T47D (cell line): ENCODE measurements at regions not wholly inside any gene's neighbourhood (a gene's known extent, or its start where the extent isn't known, plus 50 kb on each side); places are given as distances from the start of the nearest gene placed in this dataset.
A peak's percentile ranks its signal among the peaks of the same experiment; 100 is the strongest.

Experiments
- DNase-seq, 2 experiments: peaks; one replicate each; pipeline versions ENCODE4 v3.0.0 to v3.0.0-alpha.2; 2011 to 2012; ENCODE audit warnings: low read depth in 1 of 2, low spot score in 1 of 2
- JUND ChIP-seq: IDR thresholded peaks from 2 replicates; pipeline ENCODE4 v1.6.1; 2012; ENCODE audit warnings: low read depth
- in situ Hi-C: cut with HindIII; loops from 2 replicates; pipeline ENCODE4 v1.10.0; 2016; ENCODE audit warnings: low sequenced_read_pairs, low pct_unique_long_range_greater_than_20kb

DNA sequence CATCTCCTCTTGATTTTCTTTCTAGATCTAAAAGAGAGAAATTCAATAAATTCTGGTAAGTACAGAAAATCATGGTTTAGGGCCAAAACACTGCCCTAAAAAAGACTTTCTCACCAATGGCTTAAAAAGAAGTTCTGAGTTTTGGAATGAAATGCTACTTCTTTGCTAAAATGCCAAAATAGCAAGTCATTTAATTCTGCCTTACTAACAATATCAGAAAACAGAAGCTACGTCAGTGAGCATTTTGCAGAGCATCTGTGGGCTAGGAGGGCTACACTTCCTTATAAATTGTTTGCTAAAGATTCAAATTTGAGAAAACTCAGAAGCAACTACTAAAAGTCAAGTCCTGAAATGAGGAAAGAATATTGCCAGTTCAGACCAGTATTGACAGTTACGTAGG, 560.8 kb upstream of the CELF2 start:
- DNase-seq: no peak
- in situ Hi-C loops: no loop called here
- no peak for TF ChIP-seq JUND

DNA sequence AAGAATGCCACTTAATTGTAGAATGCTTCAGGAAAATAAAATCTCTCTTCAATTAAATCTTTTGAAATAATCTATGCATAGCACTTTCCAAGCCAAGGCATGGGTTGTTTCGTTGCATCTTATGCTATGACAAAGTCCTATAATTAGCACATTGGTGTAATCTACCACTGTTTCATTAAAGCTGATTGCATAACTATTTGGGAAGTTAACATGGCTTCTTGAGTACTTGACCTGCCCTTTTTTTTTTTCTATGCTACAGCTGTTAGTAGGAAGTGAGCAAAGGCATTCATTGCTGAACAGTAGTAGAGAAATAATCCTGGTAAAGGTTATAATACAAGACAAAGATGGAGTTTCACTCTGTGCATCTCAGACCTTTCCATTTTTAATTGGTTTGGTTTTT, 557.2 kb upstream of the CELF2 start:
- in situ Hi-C loops: no loop called here
- no peak for TF ChIP-seq JUND
- DNase-seq: no peak

DNA sequence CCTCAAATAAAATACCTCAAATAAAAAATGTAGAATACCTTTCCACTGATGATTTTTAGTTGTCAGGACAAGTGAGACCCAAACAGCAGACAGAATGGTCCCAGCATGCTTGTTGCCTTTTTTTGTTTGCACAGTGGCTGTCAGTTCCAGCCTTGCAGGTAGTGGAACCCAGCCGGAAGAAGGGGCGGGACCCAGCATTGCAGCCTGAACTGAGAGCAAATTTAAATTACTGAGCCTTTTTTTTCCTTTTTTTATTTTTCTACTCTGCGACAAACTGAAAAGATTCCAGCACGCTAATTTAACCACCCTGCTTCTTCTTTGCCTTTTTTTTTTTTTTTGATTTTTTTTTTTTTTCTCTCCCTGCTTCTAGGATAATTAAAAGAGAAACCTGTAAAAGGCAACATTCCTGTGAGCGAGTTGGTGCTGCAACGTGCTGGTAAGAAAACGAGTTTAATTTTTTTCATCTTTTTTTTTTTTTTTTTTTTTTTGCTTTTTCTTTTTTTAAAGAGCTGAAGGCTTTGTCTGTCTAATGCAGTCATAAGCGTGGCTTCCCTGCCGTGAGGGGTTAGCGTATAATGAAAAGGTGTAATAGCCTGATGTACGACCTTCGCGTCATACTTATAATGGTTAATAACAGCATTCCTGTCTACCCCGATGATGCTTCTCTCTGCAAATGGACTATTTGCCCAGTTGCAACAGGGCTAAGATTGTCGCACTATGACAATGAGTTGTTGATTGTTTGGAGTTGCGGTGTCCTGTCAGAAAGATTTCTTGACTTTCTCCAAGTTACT, 555.3 kb upstream of the CELF2 start:
- no peak for TF ChIP-seq JUND

DNA sequence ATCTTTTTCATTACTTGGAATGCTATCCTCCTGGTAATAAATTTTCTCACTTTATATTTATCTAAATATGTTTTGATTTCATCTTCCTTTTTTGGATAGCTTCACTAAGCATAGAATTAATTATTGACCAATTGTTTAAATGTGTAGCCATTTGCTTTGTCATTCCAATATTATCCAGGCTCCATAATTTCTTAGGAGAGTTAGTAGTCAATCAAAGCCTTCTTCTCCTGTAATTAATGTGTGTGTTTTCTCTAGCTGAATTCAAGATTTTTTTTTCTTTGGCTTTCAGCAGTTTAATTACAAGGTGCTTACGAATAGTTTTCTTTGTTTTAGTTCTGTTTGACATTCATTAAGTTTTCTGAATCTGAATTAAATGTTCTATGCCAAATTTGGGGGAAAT, 545.9 kb upstream of the CELF2 start:
- no peak for TF ChIP-seq JUND
- no peak for DNase-seq
- in situ Hi-C loops: no loop called here

More for the DNA sequence above, 555.3 kb upstream of the CELF2 start:
- DNase-seq: peak in 1 of 2 experiments; percentile 3
- in situ Hi-C loops: no loop called here

DNA sequence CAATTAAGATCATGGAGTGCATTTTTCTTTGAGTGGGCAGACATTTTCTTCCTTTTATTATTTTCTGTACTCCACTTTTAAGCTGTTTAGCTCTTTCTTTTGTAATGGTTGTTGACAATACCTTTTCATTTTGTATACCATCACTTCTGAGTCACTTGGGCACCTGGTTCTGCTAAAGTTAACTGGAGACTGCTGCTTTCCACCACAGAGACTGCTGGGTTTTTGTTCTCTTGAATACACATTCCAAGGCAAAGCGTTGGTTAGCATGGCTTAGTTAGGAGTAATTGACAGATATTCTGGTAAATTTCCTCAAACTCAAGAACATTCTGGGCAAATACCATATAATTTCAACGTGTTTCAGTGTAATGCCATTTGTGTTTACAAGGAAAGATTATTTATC, 541.9 kb upstream of the CELF2 start:
- DNase-seq: no peak
- no peak for TF ChIP-seq JUND
- in situ Hi-C loops: no loop called here

DNA sequence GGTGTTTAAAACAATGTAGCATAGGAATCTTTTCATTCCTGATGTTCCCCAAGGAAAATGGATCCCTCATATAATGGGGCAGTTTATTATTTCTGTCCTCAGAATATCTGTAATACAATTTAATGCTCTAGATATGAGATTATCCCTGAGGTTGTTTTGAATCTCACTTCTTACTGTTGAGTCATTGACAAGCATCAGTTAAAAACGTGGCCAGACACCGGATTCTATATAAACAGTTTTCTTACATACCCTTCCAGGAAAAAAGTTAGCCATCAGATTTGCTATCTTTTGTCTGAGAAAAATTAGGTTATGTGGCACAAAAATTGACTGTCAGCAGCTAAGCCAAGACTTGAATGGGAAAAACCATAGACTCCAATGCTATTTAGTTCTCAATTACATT, 539.8 kb upstream of the CELF2 start:
- in situ Hi-C loops: no loop called here
- TF ChIP-seq JUND: no peak
- no peak for DNase-seq

DNA sequence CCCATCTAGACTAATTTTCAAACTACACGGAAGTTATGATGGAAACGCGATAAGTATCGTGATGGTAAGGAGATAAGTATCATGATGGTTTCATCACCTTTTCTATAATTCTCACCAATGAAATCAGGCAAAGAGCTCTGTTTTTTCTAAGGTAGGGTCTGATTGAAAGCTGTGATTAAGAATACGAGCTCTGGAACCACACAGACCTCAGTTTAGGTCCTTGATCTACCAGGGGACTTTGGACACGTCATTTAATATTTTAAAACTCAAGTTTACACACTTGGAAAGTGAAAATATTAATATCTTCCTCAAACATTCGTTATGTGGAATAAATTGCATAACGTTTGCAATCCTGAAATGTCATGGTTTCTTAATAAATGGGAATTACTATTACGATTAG, 538.2 kb upstream of the CELF2 start:
- no peak for DNase-seq
- in situ Hi-C loops: no loop called here
- no peak for TF ChIP-seq JUND

DNA sequence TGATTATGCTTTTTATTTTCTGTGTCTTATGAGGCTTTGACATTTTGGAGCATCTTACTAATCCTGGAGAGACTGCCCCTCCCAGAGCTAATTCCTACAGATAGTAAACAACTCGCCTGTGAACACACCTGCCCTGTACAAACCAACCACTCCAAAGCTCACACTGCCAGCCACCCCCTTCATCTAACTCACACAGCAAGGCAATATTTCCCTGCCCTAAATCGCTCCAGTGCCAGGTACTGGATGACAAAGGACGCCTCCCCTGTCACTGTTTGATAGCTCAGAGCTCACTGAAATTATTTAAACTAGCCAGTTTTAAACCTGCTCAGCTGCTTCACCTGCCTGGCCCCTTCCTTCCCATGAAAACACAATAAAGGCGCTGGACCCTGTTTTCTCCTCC, 535.1 kb upstream of the CELF2 start:
- TF ChIP-seq JUND: no peak
- in situ Hi-C loops: no loop called here
- DNase-seq: no peak

DNA sequence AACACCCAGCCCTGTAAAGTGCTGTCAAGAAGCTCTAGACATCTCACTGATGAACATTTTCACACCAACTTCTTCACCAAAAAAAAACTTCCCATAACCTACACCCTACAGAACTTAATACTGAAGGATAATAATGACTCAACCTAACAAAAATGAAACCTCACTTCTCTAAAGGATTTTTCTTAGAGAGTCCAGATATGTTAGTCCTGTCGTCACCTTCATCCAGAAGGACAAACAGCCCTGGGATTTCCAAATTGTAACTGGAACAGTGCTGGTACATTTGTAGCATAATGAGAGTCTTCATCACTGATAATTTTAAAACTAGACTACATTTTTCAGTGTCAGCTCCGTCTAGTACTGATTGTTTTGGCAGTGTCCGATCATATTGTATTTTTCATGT, 528.6 kb upstream of the CELF2 start:
- in situ Hi-C loops: no loop called here
- no peak for TF ChIP-seq JUND
- DNase-seq: no peak

DNA sequence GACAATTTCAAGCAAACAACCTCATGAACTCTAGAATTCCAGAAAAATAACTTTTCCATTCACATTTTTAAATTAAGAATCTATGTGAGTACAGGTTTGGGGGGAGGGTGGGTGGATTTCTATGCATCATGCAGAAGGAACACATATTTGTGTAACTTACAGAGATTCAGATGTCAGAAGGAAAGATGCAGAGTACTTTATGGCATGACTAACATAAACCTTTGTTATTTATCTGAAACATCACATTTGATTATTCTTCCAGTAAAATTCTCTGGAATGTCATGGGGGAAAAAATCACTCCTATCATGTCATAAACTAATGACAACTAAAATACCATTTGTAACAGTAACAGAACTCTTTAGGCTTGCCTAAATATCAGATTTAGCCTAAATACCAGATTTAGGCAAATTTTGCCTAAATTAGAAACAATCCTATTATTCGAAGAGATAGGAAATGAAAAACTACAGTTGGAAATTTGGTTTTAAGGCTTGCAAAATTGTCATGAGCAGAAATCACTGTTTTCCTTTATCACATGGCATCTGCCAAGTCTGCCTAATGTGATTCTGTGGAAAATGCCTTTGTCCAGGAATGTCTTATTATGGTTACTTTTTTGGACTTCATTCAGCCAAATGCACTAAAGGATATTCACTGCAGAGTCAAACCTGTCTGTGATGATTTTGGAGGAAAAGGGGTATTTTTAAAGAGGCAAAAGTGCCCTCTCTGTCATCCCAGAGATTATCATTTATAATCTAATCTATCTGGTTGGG, 527.7 kb upstream of the CELF2 start:
- no peak for DNase-seq
- in situ Hi-C loops: no loop called here
- TF ChIP-seq JUND: no peak

DNA sequence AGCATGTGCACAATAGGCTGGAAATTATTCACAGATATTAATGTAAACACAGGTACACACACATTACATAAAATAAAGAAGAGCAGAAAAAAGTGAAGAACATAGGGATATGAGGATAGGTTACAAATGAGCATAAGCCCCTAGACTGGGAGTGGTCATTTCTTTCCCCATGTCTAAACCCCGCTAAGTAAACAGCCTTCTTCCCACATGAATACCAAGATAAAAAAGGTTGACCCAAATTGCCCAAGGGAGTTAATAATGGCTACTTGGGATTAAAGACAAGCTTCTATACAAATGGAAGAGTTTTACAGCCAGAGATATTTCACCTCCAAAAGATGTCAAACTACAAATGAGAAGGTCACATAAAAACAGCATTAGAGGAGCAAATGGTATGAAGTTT, 527.1 kb upstream of the CELF2 start:
- no peak for DNase-seq
- in situ Hi-C loops: no loop called here
- TF ChIP-seq JUND: no peak

DNA sequence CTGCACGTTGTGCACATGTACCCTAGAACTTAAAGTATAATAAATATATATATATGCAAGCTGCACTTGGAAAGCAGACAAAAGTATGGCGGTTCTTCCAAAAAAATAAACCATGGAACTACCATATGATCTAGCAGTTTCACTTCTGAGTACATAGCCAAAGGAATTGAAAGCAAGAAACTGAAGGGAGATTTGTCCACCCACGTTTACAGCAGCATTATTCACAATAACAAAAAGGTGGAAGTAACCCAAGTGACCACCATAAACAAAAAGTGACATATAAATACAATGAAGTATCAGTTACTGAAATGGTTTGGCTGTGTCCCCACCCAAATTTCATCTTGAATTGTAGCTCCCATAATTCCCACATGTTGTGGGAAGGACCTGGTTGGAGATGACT, 525.3 kb upstream of the CELF2 start:
- DNase-seq: no peak
- in situ Hi-C loops: no loop called here
- TF ChIP-seq JUND: no peak

DNA sequence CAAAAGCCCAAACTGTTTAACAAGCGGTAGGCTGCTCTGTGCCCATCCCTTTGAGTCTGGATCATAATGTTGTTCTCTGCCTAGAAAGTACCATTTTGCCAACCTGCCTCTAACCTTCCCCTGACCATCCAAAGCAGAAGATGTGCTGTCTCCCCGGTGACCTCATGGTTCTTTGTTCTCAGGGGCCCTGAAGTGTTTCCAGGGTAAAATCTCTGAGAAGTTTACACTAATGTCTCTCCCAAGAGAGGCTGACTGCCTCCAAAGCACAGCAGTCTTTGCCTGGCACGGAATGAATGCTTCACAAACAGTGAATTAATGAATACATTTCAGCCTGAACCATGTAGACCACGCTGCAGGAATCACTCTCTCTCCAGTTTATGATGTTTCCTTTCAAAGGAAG, 523.8 kb upstream of the CELF2 start:
- DNase-seq: no peak
- in situ Hi-C loops: no loop called here
- TF ChIP-seq JUND: no peak
